GM21576 (cell line): ENCODE measurements at regions not wholly inside any gene's neighbourhood (a gene's known extent, or its start where the extent isn't known, plus 50 kb on each side); places are given as distances from the start of the nearest gene placed in this dataset.

Source experiments
- ATAC-seq: cut with Tn5 transposase; IDR thresholded peaks from one replicate; pipeline ENCODE4 v1.9.1; 2021; ENCODE audit warnings: mild to moderate bottlenecking, moderate library complexity; ENCODE audit not compliant: unreplicated experiment

- ATAC-seq = no peak
Observed at GRCh38 chr12:85504164-85504563, 224.1 kb downstream of the ALX1 start.

- no peak for ATAC-seq
Observed at GRCh38 chr12:85504624-85505023, 224.6 kb downstream of the ALX1 start.

DNA sequence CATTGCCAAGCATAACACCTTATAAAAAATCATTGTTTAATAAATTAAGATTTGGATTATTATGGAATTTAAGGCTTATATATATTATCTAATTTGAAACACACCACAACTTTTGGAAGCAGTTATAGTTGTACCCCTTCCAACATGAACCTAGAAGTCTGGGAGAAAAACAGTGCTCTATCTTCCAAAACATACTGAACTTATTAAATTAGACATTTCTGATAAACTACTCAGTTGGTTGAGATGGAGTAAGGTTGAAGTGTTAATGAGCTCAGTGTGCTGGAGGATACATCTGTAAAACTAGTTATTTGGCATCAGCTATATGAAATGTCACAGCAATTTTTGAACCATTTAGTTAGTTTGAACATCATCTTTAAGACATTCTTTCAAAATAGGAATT is 227.4 kb downstream of the ALX1 start:
- no peak for ATAC-seq

GRCh38 chr12:85509081-85509856 is 229.2 kb downstream of the ALX1 start:
- ATAC-seq = peak; percentile 23

GRCh38 chr12:85509857-85510256 is 229.8 kb downstream of the ALX1 start:
- peak; percentile 96 for ATAC-seq

GRCh38 chr12:85516039-85516438 is 236.0 kb downstream of the ALX1 start:
- no peak for ATAC-seq

- no peak for ATAC-seq
Observed at GRCh38 chr12:85516667-85517325, 236.8 kb downstream of the ALX1 start.

DNA sequence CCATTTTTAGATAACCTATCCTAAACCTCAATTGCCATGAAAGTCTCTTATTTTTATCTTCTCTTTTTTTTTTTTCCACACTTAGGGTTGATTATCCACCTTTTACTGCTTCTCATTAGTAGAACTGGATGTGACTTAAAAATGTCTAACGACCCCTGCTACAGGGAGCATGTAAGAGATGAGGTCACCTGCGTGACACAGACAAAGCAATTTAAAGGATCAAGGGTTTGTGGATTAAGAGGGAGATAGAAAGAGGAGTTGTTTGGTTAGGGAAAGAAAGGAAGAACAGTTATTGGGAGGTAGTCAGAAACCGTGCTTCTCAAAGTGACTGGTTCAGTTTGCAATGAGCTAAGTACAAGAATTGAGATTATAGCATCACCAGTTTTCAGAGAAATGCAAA is 239.1 kb downstream of the ALX1 start:
- ATAC-seq = no peak

DNA sequence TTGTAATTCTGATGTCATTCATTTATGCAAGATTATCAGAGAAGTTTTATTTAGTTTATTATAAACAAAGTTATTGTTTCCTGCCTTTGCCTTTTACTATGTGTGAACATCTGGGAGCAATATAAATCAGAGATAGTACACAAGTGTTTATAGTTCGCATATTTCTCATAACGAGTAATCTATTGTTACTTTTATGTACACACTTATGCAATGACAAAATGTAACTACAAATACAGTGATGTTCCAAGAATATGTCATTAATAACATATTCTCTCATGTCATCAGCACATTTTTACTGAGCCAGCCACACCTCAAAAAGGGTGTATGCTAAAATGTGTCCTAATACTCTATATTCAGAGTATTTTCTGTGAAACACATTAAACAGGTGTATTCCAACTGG is 243.2 kb downstream of the ALX1 start:
- ATAC-seq = no peak

DNA sequence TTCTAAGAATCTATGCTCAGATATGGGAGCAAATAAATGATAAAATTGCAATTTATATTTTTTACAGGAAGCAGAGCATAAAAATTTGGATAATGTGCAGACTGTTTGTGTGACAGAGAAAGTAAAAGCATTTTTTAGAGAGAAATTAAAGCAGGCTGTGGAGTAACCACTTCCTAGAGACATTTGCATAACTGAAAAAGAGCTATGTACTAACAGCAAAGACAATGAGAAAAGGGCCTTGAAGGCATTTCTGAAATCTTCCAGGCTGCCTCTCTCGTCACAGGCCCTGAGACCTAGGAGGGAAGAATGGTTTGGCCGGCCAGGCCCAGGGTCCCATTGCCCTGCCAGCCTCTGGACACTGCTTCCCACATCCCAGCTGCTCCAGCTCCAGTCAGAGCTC is 247.2 kb downstream of the ALX1 start:
- ATAC-seq = peak; percentile 71

GRCh38 chr12:85529896-85530295 is 249.9 kb downstream of the ALX1 start:
- no peak for ATAC-seq

DNA sequence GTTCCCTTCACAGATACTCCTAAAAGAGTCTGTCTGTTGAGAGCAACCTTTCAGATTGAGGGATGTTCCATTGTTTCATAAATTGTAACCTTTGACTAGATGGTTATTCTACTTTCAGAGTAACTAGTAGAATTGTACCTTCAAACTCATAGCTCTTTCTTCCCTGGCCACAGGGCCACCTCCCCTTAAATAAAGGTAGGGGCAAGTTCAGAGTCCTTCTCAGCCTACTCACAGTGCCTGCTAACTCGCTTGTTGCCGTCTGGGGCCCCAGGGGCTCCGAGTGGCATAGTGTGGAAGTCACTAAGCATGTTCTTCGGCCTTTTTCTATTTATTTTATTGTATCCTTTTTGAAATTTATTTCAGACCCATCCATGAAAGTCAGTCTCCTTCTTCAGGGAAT is 250.4 kb downstream of the ALX1 start:
- ATAC-seq = no peak

GRCh38 chr12:85531341-85531740 is 251.3 kb downstream of the ALX1 start:
- ATAC-seq = peak; percentile 89

DNA sequence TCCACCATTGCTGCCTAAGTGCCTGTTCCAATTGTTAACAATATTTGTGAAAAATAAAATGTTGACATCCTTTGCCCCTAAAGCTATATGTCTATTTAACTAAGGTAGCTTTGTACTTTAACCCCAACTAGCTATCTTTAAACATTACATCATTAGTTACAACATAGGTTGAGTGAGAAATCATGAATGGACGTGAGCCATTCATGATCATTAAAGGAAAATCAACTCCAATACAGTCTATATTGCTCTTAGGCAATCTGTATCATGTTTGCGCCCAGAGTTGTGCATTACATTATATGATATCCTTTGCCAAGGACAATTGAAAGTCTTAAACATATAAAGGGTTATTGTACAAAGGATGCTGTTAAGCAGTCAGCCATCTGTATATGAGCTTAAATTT is 269.6 kb downstream of the ALX1 start:
- ATAC-seq = no peak

DNA sequence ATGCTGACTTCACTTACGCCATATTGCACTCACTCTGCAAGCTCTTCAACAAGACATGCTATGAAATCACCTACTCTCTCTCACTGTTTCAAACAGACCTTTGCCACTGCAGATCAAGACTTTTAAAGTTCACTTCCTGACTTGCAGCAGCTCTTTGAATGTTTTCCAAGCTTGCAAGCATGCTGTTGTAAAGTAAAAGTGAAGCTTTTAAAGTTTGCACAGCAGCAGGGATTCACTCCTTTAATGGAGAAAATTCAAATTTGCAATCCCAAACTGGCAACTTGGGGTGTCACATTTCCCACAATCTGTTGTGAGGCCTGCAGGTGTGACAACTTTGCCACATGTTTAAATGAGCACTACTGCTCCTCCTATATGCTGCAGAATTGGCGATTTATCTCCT is 270.9 kb downstream of the ALX1 start:
- ATAC-seq = no peak

DNA sequence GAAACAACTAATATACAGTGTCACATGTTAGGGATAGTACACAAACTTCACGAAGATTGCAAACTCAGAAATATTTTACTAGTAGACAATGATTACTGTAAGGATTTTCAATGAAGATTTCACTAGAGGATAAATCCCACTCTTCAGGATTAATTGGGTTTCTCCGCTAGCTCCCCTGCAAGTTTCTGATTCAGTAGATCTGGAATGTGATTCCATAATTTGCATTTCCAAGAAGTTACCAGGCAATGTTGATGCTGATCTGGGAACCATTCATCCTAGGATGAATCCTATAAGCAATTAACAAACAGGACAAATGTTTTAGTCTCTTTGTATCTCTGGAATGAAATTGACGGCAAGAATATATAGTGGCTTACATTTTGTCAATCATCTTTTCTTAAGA is 272.4 kb downstream of the ALX1 start:
- no peak for ATAC-seq

GRCh38 chr12:85557850-85558249 is 277.8 kb downstream of the ALX1 start:
- no peak for ATAC-seq

GRCh38 chr12:85558684-85559083 is 277.5 kb downstream of the RASSF9 start:
- ATAC-seq = no peak

DNA sequence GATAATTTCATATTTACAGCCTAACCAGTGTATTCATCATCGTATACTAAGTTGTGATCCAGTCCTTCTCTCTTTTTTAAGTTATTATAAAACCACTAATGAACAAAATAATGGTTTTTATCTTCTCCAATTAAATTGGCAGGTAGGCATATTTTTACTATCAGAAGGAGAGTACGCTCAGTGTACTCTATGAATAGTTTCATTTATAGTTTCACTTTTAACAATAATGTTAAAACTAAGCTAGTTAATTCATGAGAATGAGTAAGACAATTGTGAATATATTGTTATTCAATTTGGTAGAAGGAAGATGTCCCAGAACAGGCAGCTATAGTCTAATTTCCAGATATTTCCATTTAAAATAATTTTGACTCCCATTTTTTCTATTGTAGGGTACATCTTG is 277.1 kb downstream of the RASSF9 start:
- no peak for ATAC-seq

DNA sequence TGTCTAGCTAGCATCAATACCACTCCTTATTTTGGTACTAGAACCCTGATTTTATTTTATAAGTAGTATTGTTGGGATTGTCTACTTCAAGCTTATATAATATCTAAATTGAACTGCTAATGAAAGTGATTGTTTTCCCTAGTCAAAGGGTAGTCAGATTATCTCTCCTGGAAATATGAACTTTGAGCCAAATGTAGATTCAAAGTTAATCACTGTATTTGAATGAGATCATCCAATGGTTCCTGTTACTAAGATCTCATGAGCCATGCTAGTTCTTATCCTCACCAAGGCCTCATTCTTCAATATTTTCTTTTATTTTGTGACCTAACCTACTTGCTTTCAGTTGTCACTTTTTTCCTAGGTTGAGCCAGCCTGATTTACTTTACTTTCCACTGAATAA is 276.7 kb downstream of the RASSF9 start:
- no peak for ATAC-seq

DNA sequence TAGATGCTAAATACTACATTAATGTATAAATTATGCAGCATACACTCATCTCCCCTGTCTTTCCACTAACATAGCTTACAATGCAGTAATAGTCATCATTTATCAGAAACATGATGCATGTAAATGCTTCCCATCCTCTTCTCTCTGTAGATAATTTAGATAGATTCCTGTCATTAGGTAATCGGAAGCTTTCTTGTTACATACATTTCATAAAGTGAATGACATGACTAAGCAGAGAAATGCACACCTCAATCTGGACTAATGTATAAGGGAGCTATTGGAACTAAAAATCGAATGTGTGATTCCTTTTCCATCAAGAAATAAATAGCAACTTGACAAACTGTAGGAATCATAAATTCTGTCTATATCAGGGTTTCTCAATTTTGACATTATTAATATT is 273.4 kb downstream of the RASSF9 start:
- no peak for ATAC-seq

DNA sequence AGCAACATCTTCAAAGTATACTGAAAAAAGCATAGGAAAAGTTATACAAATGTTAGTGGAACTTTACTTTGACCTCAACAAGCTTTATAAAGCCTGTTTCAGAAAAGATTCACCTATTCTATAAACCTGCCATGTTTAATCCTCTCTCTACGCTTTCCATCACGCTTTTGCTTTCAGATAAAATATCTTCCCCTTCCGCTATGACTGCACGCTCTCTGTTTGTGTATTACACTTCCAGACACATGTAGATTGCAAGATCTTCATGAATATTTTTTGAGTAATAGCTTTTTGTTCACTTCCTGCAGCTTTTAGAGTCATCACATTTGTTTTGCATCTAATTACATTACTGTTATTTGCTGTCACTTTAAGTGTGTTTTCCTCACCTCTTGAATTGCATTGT is 271.4 kb downstream of the RASSF9 start:
- ATAC-seq = no peak
